ENCODE measurements at regions not wholly inside any gene's neighbourhood (a gene's known extent, or its start where the extent isn't known, plus 50 kb on each side); places are given as distances from the start of the nearest gene placed in this dataset.
A peak's percentile ranks its signal among the peaks of the same experiment; 100 is the strongest.
"Not testable (repeated sequence)": the region's sequence is repeated elsewhere in the genome, so short reads cannot be mapped to it uniquely, and the experiment has no call there.

- DNase-seq: peak; percentile 23
- Mint-ChIP-seq H3K27me3 (no peaks in the 10 kb centered on the region), H3K4me1 (peaks cover 10% of the 10 kb centered on the region), H3K9me3 (peaks cover 8% of the 10 kb centered on the region), H3K4me3 (no peak overlapping the region), H3K27ac (peak overlapping the region; percentile 45), H3K36me3 (peaks cover 14% of the 10 kb centered on the region)
- POLR2A ChIA-PET: no interaction called here
- ATAC-seq (ENCODE audit: low read depth): no peak
Measured at GRCh38 chr1:234918961-234919761, 209.5 kb downstream of the TOMM20 start.

GRCh38 chr1:234918181-234918841 is 210.3 kb downstream of the TOMM20 start:
- DNase-seq (peak; percentile 15), ATAC-seq (ENCODE audit: low read depth) (no peak)
- Mint-ChIP-seq H3K9me3 (peaks cover 6% of the 10 kb centered on the region), H3K36me3 (peaks cover 9% of the 10 kb centered on the region), H3K27me3 (no peaks in the 10 kb centered on the region), H3K27ac (peak overlapping the region; percentile 45), H3K4me1 (peaks cover 8% of the 10 kb centered on the region), H3K4me3 (no peak overlapping the region)
- POLR2A ChIA-PET: no interaction called here

- H3K4me3 Mint-ChIP-seq: no peak overlapping the region
- DNase-seq (peak; percentile 19), ATAC-seq (ENCODE audit: low read depth) (no peak)
- H3K36me3 Mint-ChIP-seq: peaks cover 7% of the 10 kb centered on the region
- H3K27me3 Mint-ChIP-seq: no peaks in the 10 kb centered on the region
- POLR2A ChIA-PET: no interaction called here
- H3K27ac Mint-ChIP-seq: no peak overlapping the region
- H3K9me3 Mint-ChIP-seq: peaks cover 4% of the 10 kb centered on the region
- H3K4me1 Mint-ChIP-seq: peaks cover 11% of the 10 kb centered on the region
Measured at GRCh38 chr1:234917495-234918180, 211.0 kb downstream of the TOMM20 start.

GRCh38 chr1:234916840-234917239 is 211.8 kb downstream of the TOMM20 start:
- H3K4me3 Mint-ChIP-seq: no peak overlapping the region
- ATAC-seq (ENCODE audit: low read depth): no peak
- POLR2A ChIA-PET: interaction anchor here (0.6 kb wide), 1 partner anchor 86 kb away, joined by 3 read pairs; no protein-coding TSS in a partner anchor
- peaks cover 18% of the 10 kb centered on the region for H3K4me1 Mint-ChIP-seq
- H3K27me3 Mint-ChIP-seq: no peaks in the 10 kb centered on the region
- peaks cover 4% of the 10 kb centered on the region for H3K9me3 Mint-ChIP-seq
- DNase-seq: peak; percentile 3
- peaks cover 7% of the 10 kb centered on the region for H3K36me3 Mint-ChIP-seq
- H3K27ac Mint-ChIP-seq: no peak overlapping the region

- DNase-seq (no peak), ATAC-seq (ENCODE audit: low read depth) (no peak)
- Mint-ChIP-seq H3K27ac (no peak overlapping the region), H3K36me3 (peaks cover 1% of the 10 kb centered on the region), H3K27me3 (no peaks in the 10 kb centered on the region), H3K4me1 (peaks cover 25% of the 10 kb centered on the region), H3K4me3 (no peak overlapping the region), H3K9me3 (peaks cover 4% of the 10 kb centered on the region)
- POLR2A ChIA-PET: interaction anchor here (0.6 kb wide), 1 partner anchor 47 kb away, joined by 3 read pairs; no protein-coding TSS in a partner anchor
Measured at GRCh38 chr1:234915924-234916675, 212.5 kb downstream of the TOMM20 start.

- POLR2A ChIA-PET: no interaction called here
- DNase-seq: no peak
- no peak for ATAC-seq (ENCODE audit: low read depth)
- H3K27me3 Mint-ChIP-seq: no peaks in the 10 kb centered on the region
- H3K4me3 Mint-ChIP-seq: no peak overlapping the region
- H3K36me3 Mint-ChIP-seq: no peaks in the 10 kb centered on the region
- no peaks in the 10 kb centered on the region for H3K9me3 Mint-ChIP-seq
- H3K4me1 Mint-ChIP-seq: peaks cover 27% of the 10 kb centered on the region
- no peak overlapping the region for H3K27ac Mint-ChIP-seq
Measured at GRCh38 chr1:234914606-234915290, 213.9 kb downstream of the TOMM20 start.

GRCh38 chr1:234913771-234914170 is 214.9 kb downstream of the TOMM20 start:
- no peak for ATAC-seq (ENCODE audit: low read depth)
- H3K9me3 Mint-ChIP-seq: no peaks in the 10 kb centered on the region
- no peak overlapping the region for H3K4me3 Mint-ChIP-seq
- H3K27ac Mint-ChIP-seq: no peak overlapping the region
- H3K36me3 Mint-ChIP-seq: no peaks in the 10 kb centered on the region
- DNase-seq: no peak
- H3K27me3 Mint-ChIP-seq: no peaks in the 10 kb centered on the region
- peaks cover 25% of the 10 kb centered on the region for H3K4me1 Mint-ChIP-seq
- POLR2A ChIA-PET: no interaction called here

GRCh38 chr1:234913278-234913649 is 215.4 kb downstream of the TOMM20 start:
- H3K36me3 Mint-ChIP-seq: no peaks in the 10 kb centered on the region
- no peak overlapping the region for H3K27ac Mint-ChIP-seq
- no peak for ATAC-seq (ENCODE audit: low read depth)
- H3K9me3 Mint-ChIP-seq: no peaks in the 10 kb centered on the region
- H3K27me3 Mint-ChIP-seq: no peaks in the 10 kb centered on the region
- H3K4me3 Mint-ChIP-seq: no peak overlapping the region
- POLR2A ChIA-PET: no interaction called here
- no peak for DNase-seq
- peaks cover 24% of the 10 kb centered on the region for H3K4me1 Mint-ChIP-seq

- no peak for DNase-seq
- H3K36me3 Mint-ChIP-seq: no peaks in the 10 kb centered on the region
- H3K4me3 Mint-ChIP-seq: no peak overlapping the region
- H3K4me1 Mint-ChIP-seq: peaks cover 24% of the 10 kb centered on the region
- H3K27me3 Mint-ChIP-seq: no peaks in the 10 kb centered on the region
- no peak for ATAC-seq (ENCODE audit: low read depth)
- no peaks in the 10 kb centered on the region for H3K9me3 Mint-ChIP-seq
- POLR2A ChIA-PET: interaction anchor here (0.6 to 1.7 kb wide), 3 partner anchors 21 to 67 kb away, joined by 3 to 4 read pairs (median 4); no protein-coding TSS in a partner anchor
- H3K27ac Mint-ChIP-seq: peak overlapping the region; percentile 82
Measured at GRCh38 chr1:234912548-234913277, 215.9 kb downstream of the TOMM20 start.

GRCh38 chr1:234911787-234912186 is 216.8 kb downstream of the TOMM20 start:
- Mint-ChIP-seq H3K27me3 (no peaks in the 10 kb centered on the region), H3K4me3 (peak overlapping the region; percentile 16), H3K9me3 (no peaks in the 10 kb centered on the region), H3K36me3 (no peaks in the 10 kb centered on the region), H3K4me1 (peaks cover 24% of the 10 kb centered on the region), H3K27ac (peak overlapping the region; percentile 82)
- peak; percentile 91 for ATAC-seq (ENCODE audit: low read depth)
- DNase-seq: peak; percentile 46
- POLR2A ChIA-PET: interaction anchor here (0.6 to 1.8 kb wide), 5 partner anchors 20 to 300 kb away, joined by 3 to 5 read pairs (median 4); no protein-coding TSS in a partner anchor

- not testable (repeated sequence) for H3K9me3 Mint-ChIP-seq; ATAC-seq (ENCODE audit: low read depth); H3K4me3 Mint-ChIP-seq; H3K27me3 Mint-ChIP-seq; DNase-seq; H3K36me3 Mint-ChIP-seq
- H3K27ac Mint-ChIP-seq: peak overlapping the region; percentile 82
- POLR2A ChIA-PET: interaction anchor here (1.5 to 1.8 kb wide), 3 partner anchors 20 to 299 kb away, joined by 3 to 5 read pairs (median 4); no protein-coding TSS in a partner anchor
- H3K4me1 Mint-ChIP-seq: peaks cover 24% of the 10 kb centered on the region
Measured at GRCh38 chr1:234911136-234911535, 217.5 kb downstream of the TOMM20 start.

GRCh38 chr1:234909851-234910250 is 218.8 kb downstream of the TOMM20 start:
- H3K4me3 Mint-ChIP-seq: no peak overlapping the region
- POLR2A ChIA-PET: interaction anchor here (1.7 kb wide), 1 partner anchor 17 kb away, joined by 3 read pairs; no protein-coding TSS in a partner anchor

More at GRCh38 chr1:234909851-234910250, 218.8 kb downstream of the TOMM20 start:
- Mint-ChIP-seq H3K9me3 (no peaks in the 10 kb centered on the region), H3K36me3 (no peaks in the 10 kb centered on the region), H3K4me1 (peaks cover 21% of the 10 kb centered on the region), H3K27ac (no peak overlapping the region), H3K27me3 (no peaks in the 10 kb centered on the region)
- no peak for ATAC-seq (ENCODE audit: low read depth)
- no peak for DNase-seq
